22Rv1 (cell line): ENCODE measurements at regions not wholly inside any gene's neighbourhood (a gene's known extent, or its start where the extent isn't known, plus 50 kb on each side); places are given as distances from the start of the nearest gene placed in this dataset.

Experiments used
- CTCF ChIP-seq: fragments of 450-650 bp; IDR thresholded peaks from 2 replicates; pipeline ENCODE4 v1.5.1; 2017; ENCODE audit warnings: mild to moderate bottlenecking
- ZFX ChIP-seq: fragments of 450-650 bp; IDR thresholded peaks from 2 replicates; pipeline ENCODE4 v1.6.1; 2017; ENCODE audit warnings: antibody characterized with exemption, borderline replicate concordance

DNA sequence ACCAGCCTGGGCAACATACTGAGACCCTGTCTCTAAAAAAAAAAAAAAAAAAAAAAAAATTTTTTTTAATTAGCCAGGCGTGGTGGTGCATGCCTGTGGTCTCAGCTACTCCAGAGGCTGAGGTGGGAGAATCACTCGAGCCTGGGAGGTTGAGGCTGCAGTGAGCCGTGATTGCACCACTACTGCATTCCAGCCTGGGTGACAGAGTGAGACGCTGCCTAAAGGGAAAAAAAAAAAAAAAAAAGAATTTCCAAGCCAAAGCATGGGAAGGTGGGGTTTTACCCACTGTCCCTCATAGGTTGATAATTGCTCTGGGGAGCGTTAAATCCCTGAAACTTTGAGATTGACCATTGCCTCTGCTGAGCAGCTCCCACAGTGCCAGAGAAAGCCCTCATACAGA is 427.5 kb downstream of the BCOR start:
- TF ChIP-seq CTCF: no peak
- no peak for TF ChIP-seq ZFX
